Vagina (tissue), 2 donors: ENCODE measurements at regions not wholly inside any gene's neighbourhood (a gene's known extent, or its start where the extent isn't known, plus 50 kb on each side); places are given as distances from the start of the nearest gene placed in this dataset.

Experiments
- DNase-seq, 2 donors: peaks; one replicate each; pipeline ENCODE4 v3.0.0-alpha.2; 2017; ENCODE audit errors: extremely low spot score in 2 of 2
- H3K27ac ChIP-seq: fragments of 200-600 bp; sonication (generic); one replicate; pipeline ENCODE4 v1.5.1; 2019
- H3K27me3 ChIP-seq: fragments of 200-600 bp; sonication (generic); one replicate; pipeline ENCODE4 v1.5.1; 2019
- H3K36me3 ChIP-seq, 2 donors: fragments of 200-600 bp; sonication (generic); one replicate each; pipeline ENCODE4 v1.5.1; 2017 to 2019
- H3K4me1 ChIP-seq: fragments of 200-600 bp; sonication (generic); one replicate; pipeline ENCODE4 v1.5.1; 2019
- H3K4me3 ChIP-seq, 2 donors: fragments of 200-600 bp; sonication (generic); 1 replicate in 1 of 2; 2 replicates in 1 of 2; pipeline ENCODE4 v1.5.1; 2016 to 2019
- H3K9me3 ChIP-seq: fragments of 200-600 bp; sonication (generic); one replicate; pipeline ENCODE4 v1.5.1; 2019
- CTCF ChIP-seq, 3 experiments: fragments of 450-650 bp in 2 of 3; fragments of 200-600 bp in 1 of 3; sonication (generic) in 1 of 3; IDR thresholded peaks; one replicate each; pipeline ENCODE4 v1.5.1; 2017 to 2019; ENCODE audit warnings: antibody characterized with exemption in 3 of 3, mild to moderate bottlenecking in 2 of 3, moderate library complexity in 2 of 3
- POLR2A ChIP-seq, 2 donors: fragments of 450-650 bp; IDR thresholded peaks; one replicate each; pipeline ENCODE4 v1.6.1; 2017; ENCODE audit warnings: antibody characterized with exemption in 2 of 2, mild to moderate bottlenecking in 2 of 2, moderate library complexity in 2 of 2
- POLR2AphosphoS5 ChIP-seq, 2 donors: sonication (generic); formaldehyde crosslinking; IDR thresholded peaks; one replicate each; pipeline ENCODE4 v1.9.0; 2017; ENCODE audit warnings: antibody characterized with exemption in 2 of 2, mild to moderate bottlenecking in 2 of 2, low read depth in 1 of 2; ENCODE audit not compliant: insufficient read depth in 1 of 2
- intact Hi-C: fragments of 100-400 bp; cut with DNase I; formaldehyde crosslinking; loops from one replicate; pipeline ENCODE4 v1.15.1; 2023

GRCh38 chr1:80656014-80656636, 1144.6 kb upstream of the ADGRL2 start:
- Histone ChIP-seq H3K4me3 (no peak overlapping the region), H3K27ac (no peak overlapping the region), H3K9me3 (no peaks in the 10 kb centered on the region), H3K4me1 (no peaks in the 10 kb centered on the region), H3K36me3 (no peaks in the 10 kb centered on the region), H3K27me3 (no peaks in the 10 kb centered on the region)
- DNase-seq = no peak
- intact Hi-C loops = no loop called here
- TF ChIP-seq POLR2AphosphoS5 (IDR thresholded peaks at IDR 0.05; ENCODE audit: insufficient read depth in 1 of 2, low read depth in 1 of 2) (no peak), POLR2A (IDR thresholded peaks at IDR 0.05) (no peak), CTCF (IDR thresholded peaks at IDR 0.05) (no peak)

GRCh38 chr1:80646053-80646452, 1154.7 kb upstream of the ADGRL2 start:
- no peaks in the 10 kb centered on the region for H3K9me3 ChIP-seq
- TF ChIP-seq CTCF (IDR thresholded peaks at IDR 0.05) (no peak), POLR2A (IDR thresholded peaks at IDR 0.05) (no peak), POLR2AphosphoS5 (IDR thresholded peaks at IDR 0.05; ENCODE audit: insufficient read depth in 1 of 2, low read depth in 1 of 2) (no peak)
- no peaks in the 10 kb centered on the region for H3K36me3 ChIP-seq
- H3K27me3 ChIP-seq = no peaks in the 10 kb centered on the region
- no peak overlapping the region for H3K4me3 ChIP-seq
- no peak overlapping the region for H3K27ac ChIP-seq
- no peak for DNase-seq
- no peaks in the 10 kb centered on the region for H3K4me1 ChIP-seq
- intact Hi-C loops = no loop called here

- Histone ChIP-seq H3K27ac (no peak overlapping the region), H3K4me3 (no peak overlapping the region), H3K27me3 (no peaks in the 10 kb centered on the region), H3K9me3 (no peaks in the 10 kb centered on the region), H3K4me1 (no peaks in the 10 kb centered on the region), H3K36me3 (no peaks in the 10 kb centered on the region)
- TF ChIP-seq CTCF (IDR thresholded peaks at IDR 0.05) (no peak), POLR2AphosphoS5 (IDR thresholded peaks at IDR 0.05; ENCODE audit: insufficient read depth in 1 of 2, low read depth in 1 of 2) (no peak), POLR2A (IDR thresholded peaks at IDR 0.05) (no peak)
- DNase-seq = no peak
- intact Hi-C loops = no loop called here
Measured at GRCh38 chr1:80645621-80646020, 1155.1 kb upstream of the ADGRL2 start.

- DNase-seq = no peak
- no peaks in the 10 kb centered on the region for H3K27me3 ChIP-seq
- no peak for TF ChIP-seq POLR2AphosphoS5 (IDR thresholded peaks at IDR 0.05; ENCODE audit: insufficient read depth in 1 of 2, low read depth in 1 of 2)
- no peak for TF ChIP-seq CTCF (IDR thresholded peaks at IDR 0.05)
- TF ChIP-seq POLR2A (IDR thresholded peaks at IDR 0.05) = no peak
- H3K36me3 ChIP-seq = no peaks in the 10 kb centered on the region
- H3K4me3 ChIP-seq = no peak overlapping the region
- H3K27ac ChIP-seq = no peak overlapping the region
- H3K9me3 ChIP-seq = no peaks in the 10 kb centered on the region
- H3K4me1 ChIP-seq = no peaks in the 10 kb centered on the region
- intact Hi-C loops = no loop called here
Measured at GRCh38 chr1:80640978-80641377, 1159.8 kb upstream of the ADGRL2 start.

GRCh38 chr1:80639777-80640533, 1160.8 kb upstream of the ADGRL2 start:
- H3K9me3 ChIP-seq = no peaks in the 10 kb centered on the region
- H3K27ac ChIP-seq = no peak overlapping the region
- intact Hi-C loops = no loop called here
- H3K27me3 ChIP-seq = no peaks in the 10 kb centered on the region
- DNase-seq = no peak
- no peak overlapping the region for H3K4me3 ChIP-seq
- no peaks in the 10 kb centered on the region for H3K36me3 ChIP-seq
- TF ChIP-seq CTCF (IDR thresholded peaks at IDR 0.05) (no peak), POLR2A (IDR thresholded peaks at IDR 0.05) (no peak), POLR2AphosphoS5 (IDR thresholded peaks at IDR 0.05; ENCODE audit: insufficient read depth in 1 of 2, low read depth in 1 of 2) (no peak)
- H3K4me1 ChIP-seq = no peaks in the 10 kb centered on the region
